HEK293 (cell line): ENCODE measurements at regions not wholly inside any gene's neighbourhood (a gene's known extent, or its start where the extent isn't known, plus 50 kb on each side); places are given as distances from the start of the nearest gene placed in this dataset.

Experiments used
- CTCF ChIA-PET: fragments of 350-600 bp; formaldehyde crosslinking; extraction: SDS; loops from one replicate; lab custom pipeline; 2021; ENCODE audit warnings: antibody characterized with exemption; lab: Yijun Ruan, JAX
- POLR2A ChIA-PET: fragments of 300-600 bp; formaldehyde crosslinking; extraction: SDS; loops from one replicate; lab custom pipeline; 2020; ENCODE audit warnings: antibody characterized with exemption, inconsistent platforms; lab: Yijun Ruan, JAX
- H3K27ac ChIP-seq: fragments of 200-500 bp; sonication (Bioruptor generic); 2 replicates; pipeline ENCODE4 v1.5.1; 2014; ENCODE audit warnings: low read depth, low read length, control low read depth, inconsistent platforms; ENCODE audit errors: extremely low read depth
- H3K36me3 ChIP-seq, 2 experiments: fragments of 200-500 bp in 1 of 2; sonication (Bioruptor generic) in 1 of 2; 1 replicate in 1 of 2; 2 replicates in 1 of 2; pipeline ENCODE4 v1.5.1; 2014 to 2017; ENCODE audit warnings: inconsistent platforms in 2 of 2, low read length in 2 of 2; ENCODE audit not compliant: control insufficient read depth in 2 of 2, insufficient read depth in 1 of 2
- H3K4me1 ChIP-seq: fragments of 200-500 bp; sonication (Bioruptor generic); 2 replicates; pipeline ENCODE4 v1.5.1; 2014; ENCODE audit warnings: mild to moderate bottlenecking, low read length, inconsistent platforms; ENCODE audit not compliant: control insufficient read depth, insufficient read depth
- H3K4me3 ChIP-seq: 2 replicates; pipeline ENCODE4 v1.5.1; 2011; ENCODE audit warnings: low read depth, mild to moderate bottlenecking, control low read depth, low read length, moderate library complexity
- H3K9me3 ChIP-seq: fragments of 200-500 bp; sonication (Bioruptor generic); 2 replicates; pipeline ENCODE4 v1.5.1; 2014; ENCODE audit warnings: low read depth, low read length, inconsistent platforms; ENCODE audit not compliant: control insufficient read depth, insufficient read depth
- FEZF1 ChIP-seq: fragments of 450-650 bp; formaldehyde crosslinking; IDR thresholded peaks from 2 replicates; pipeline ENCODE4 v1.5.1; 2016; ENCODE audit warnings: missing biosample characterization, missing genetic modification characterization
- GFI1B ChIP-seq: fragments of 450-650 bp; formaldehyde crosslinking; IDR thresholded peaks from 2 replicates; pipeline ENCODE4 v1.5.1; 2016; ENCODE audit warnings: missing biosample characterization, missing genetic modification characterization
- GLI4 ChIP-seq: fragments of 450-650 bp; formaldehyde crosslinking; IDR thresholded peaks from 2 replicates; pipeline ENCODE4 v1.5.1; 2016; ENCODE audit warnings: missing biosample characterization, missing genetic modification characterization
- HOXC10 ChIP-seq: sonication (generic); formaldehyde crosslinking; IDR thresholded peaks from 2 replicates; pipeline ENCODE4 v1.8.1; 2023; ENCODE audit warnings: mild to moderate bottlenecking, missing genetic modification reagents
- SCRT2 ChIP-seq: fragments of 450-650 bp; formaldehyde crosslinking; IDR thresholded peaks from 2 replicates; pipeline ENCODE4 v1.5.1; 2016; ENCODE audit warnings: missing biosample characterization, missing genetic modification characterization
- ZBTB8A ChIP-seq: fragments of 450-650 bp; formaldehyde crosslinking; IDR thresholded peaks from 2 replicates; pipeline ENCODE4 v1.5.1; 2016; ENCODE audit warnings: missing biosample characterization, missing genetic modification characterization
- ZFP37 ChIP-seq: fragments of 450-650 bp; formaldehyde crosslinking; IDR thresholded peaks from 2 replicates; pipeline ENCODE4 v1.5.1; 2016; ENCODE audit warnings: missing biosample characterization, missing genetic modification characterization
- ZNF155 ChIP-seq: fragments of 450-650 bp; formaldehyde crosslinking; IDR thresholded peaks from 2 replicates; pipeline ENCODE4 v1.5.1; 2016; ENCODE audit warnings: missing biosample characterization, missing genetic modification characterization
- ZNF324 ChIP-seq: fragments of 450-650 bp; formaldehyde crosslinking; IDR thresholded peaks from 2 replicates; pipeline ENCODE4 v1.5.1; 2016; ENCODE audit warnings: missing biosample characterization, missing genetic modification characterization
- ZNF394 ChIP-seq: fragments of 450-650 bp; formaldehyde crosslinking; IDR thresholded peaks from 2 replicates; pipeline ENCODE4 v1.5.1; 2016; ENCODE audit warnings: missing biosample characterization, missing genetic modification characterization, mild to moderate bottlenecking, moderate library complexity, borderline replicate concordance
- ZNF416 ChIP-seq: fragments of 450-650 bp; formaldehyde crosslinking; IDR thresholded peaks from 2 replicates; pipeline ENCODE4 v1.5.1; 2016; ENCODE audit warnings: missing biosample characterization, missing genetic modification characterization
- ZNF510 ChIP-seq: fragments of 450-650 bp; formaldehyde crosslinking; IDR thresholded peaks from 2 replicates; pipeline ENCODE4 v1.5.1; 2018; ENCODE audit warnings: mild to moderate bottlenecking, missing genetic modification characterization, missing biosample characterization; ENCODE audit not compliant: insufficient replicate concordance
- ZNF529 ChIP-seq: fragments of 450-650 bp; formaldehyde crosslinking; IDR thresholded peaks from 2 replicates; pipeline ENCODE4 v1.5.1; 2017; ENCODE audit warnings: missing genetic modification characterization, missing biosample characterization; ENCODE audit not compliant: insufficient replicate concordance
- ZNF660 ChIP-seq: fragments of 450-650 bp; IDR thresholded peaks from 2 replicates; pipeline ENCODE4 v1.5.1; 2018; ENCODE audit warnings: missing biosample characterization, mild to moderate bottlenecking, missing genetic modification characterization
- ZNF777 ChIP-seq: fragments of 450-650 bp; formaldehyde crosslinking; IDR thresholded peaks from 2 replicates; pipeline ENCODE4 v1.5.1; 2017; ENCODE audit warnings: missing biosample characterization, missing genetic modification characterization, borderline replicate concordance
- TF ChIP-seq, protein P1 (sequence below): fragments of 450-650 bp; formaldehyde crosslinking; IDR thresholded peaks from 2 replicates; pipeline ENCODE4 v1.5.1; 2016; ENCODE audit warnings: missing biosample characterization, missing genetic modification characterization
- TF ChIP-seq, protein P2 (sequence below): fragments of 450-650 bp; formaldehyde crosslinking; IDR thresholded peaks from 2 replicates; pipeline ENCODE4 v1.5.1; 2017; ENCODE audit warnings: missing biosample characterization, mild to moderate bottlenecking, missing genetic modification characterization, moderate library complexity
- TF ChIP-seq, protein P3 (sequence below): fragments of 450-650 bp; formaldehyde crosslinking; conservative IDR thresholded peaks from 2 replicates; pipeline ENCODE4 v1.5.1; 2016; ENCODE audit warnings: low read depth, missing biosample characterization, missing genetic modification characterization
- TF ChIP-seq, protein P4 (sequence below): fragments of 450-650 bp; formaldehyde crosslinking; IDR thresholded peaks from 2 replicates; pipeline ENCODE4 v1.5.1; 2016; ENCODE audit warnings: missing biosample characterization, missing genetic modification characterization

DNA sequence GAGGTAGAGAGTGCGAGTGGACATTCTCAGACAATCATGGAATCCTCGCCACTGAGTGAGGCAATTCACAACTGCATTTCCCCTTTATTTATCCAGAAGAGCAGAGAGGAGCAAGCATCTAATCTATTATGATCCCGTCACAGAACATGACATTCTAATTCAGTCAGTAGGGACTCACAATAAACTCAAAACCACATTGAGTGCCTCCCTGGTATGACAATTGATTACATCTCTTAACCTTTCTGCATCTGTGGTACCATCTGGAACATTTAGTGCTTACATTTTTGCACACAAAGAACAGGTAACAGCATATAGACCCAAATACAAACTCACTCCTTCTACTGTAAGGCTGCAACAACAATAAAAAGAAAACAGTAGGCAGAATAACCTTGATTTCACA, 517.2 kb downstream of the GBE1 start:
- Histone ChIP-seq H3K36me3 (no peaks in the 10 kb centered on the region), H3K27ac (no peak overlapping the region), H3K9me3 (no peaks in the 10 kb centered on the region), H3K4me3 (no peak overlapping the region), H3K4me1 (no peaks in the 10 kb centered on the region)
- TF ChIP-seq, protein P1, sequence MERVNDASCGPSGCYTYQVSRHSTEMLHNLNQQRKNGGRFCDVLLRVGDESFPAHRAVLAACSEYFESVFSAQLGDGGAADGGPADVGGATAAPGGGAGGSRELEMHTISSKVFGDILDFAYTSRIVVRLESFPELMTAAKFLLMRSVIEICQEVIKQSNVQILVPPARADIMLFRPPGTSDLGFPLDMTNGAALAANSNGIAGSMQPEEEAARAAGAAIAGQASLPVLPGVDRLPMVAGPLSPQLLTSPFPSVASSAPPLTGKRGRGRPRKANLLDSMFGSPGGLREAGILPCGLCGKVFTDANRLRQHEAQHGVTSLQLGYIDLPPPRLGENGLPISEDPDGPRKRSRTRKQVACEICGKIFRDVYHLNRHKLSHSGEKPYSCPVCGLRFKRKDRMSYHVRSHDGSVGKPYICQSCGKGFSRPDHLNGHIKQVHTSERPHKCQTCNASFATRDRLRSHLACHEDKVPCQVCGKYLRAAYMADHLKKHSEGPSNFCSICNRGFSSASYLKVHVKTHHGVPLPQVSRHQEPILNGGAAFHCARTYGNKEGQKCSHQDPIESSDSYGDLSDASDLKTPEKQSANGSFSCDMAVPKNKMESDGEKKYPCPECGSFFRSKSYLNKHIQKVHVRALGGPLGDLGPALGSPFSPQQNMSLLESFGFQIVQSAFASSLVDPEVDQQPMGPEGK (tag by site-specific recombination), result no peak
- TF ChIP-seq ZNF416 (tag by site-specific recombination), result no peak
- TF ChIP-seq GFI1B (tag by site-specific recombination), result no peak
- TF ChIP-seq ZNF155 (tag by site-specific recombination), result no peak
- TF ChIP-seq ZBTB8A, result no peak
- TF ChIP-seq FEZF1 (tag by site-specific recombination), result no peak
- TF ChIP-seq, protein P2, sequence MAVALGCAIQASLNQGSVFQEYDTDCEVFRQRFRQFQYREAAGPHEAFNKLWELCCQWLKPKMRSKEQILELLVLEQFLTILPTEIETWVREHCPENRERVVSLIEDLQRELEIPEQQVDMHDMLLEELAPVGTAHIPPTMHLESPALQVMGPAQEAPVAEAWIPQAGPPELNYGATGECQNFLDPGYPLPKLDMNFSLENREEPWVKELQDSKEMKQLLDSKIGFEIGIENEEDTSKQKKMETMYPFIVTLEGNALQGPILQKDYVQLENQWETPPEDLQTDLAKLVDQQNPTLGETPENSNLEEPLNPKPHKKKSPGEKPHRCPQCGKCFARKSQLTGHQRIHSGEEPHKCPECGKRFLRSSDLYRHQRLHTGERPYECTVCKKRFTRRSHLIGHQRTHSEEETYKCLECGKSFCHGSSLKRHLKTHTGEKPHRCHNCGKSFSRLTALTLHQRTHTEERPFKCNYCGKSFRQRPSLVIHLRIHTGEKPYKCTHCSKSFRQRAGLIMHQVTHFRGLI (tag by site-specific recombination), result no peak
- no peak for TF ChIP-seq HOXC10 (CRISPR knock-in tag)
- TF ChIP-seq, protein P3, sequence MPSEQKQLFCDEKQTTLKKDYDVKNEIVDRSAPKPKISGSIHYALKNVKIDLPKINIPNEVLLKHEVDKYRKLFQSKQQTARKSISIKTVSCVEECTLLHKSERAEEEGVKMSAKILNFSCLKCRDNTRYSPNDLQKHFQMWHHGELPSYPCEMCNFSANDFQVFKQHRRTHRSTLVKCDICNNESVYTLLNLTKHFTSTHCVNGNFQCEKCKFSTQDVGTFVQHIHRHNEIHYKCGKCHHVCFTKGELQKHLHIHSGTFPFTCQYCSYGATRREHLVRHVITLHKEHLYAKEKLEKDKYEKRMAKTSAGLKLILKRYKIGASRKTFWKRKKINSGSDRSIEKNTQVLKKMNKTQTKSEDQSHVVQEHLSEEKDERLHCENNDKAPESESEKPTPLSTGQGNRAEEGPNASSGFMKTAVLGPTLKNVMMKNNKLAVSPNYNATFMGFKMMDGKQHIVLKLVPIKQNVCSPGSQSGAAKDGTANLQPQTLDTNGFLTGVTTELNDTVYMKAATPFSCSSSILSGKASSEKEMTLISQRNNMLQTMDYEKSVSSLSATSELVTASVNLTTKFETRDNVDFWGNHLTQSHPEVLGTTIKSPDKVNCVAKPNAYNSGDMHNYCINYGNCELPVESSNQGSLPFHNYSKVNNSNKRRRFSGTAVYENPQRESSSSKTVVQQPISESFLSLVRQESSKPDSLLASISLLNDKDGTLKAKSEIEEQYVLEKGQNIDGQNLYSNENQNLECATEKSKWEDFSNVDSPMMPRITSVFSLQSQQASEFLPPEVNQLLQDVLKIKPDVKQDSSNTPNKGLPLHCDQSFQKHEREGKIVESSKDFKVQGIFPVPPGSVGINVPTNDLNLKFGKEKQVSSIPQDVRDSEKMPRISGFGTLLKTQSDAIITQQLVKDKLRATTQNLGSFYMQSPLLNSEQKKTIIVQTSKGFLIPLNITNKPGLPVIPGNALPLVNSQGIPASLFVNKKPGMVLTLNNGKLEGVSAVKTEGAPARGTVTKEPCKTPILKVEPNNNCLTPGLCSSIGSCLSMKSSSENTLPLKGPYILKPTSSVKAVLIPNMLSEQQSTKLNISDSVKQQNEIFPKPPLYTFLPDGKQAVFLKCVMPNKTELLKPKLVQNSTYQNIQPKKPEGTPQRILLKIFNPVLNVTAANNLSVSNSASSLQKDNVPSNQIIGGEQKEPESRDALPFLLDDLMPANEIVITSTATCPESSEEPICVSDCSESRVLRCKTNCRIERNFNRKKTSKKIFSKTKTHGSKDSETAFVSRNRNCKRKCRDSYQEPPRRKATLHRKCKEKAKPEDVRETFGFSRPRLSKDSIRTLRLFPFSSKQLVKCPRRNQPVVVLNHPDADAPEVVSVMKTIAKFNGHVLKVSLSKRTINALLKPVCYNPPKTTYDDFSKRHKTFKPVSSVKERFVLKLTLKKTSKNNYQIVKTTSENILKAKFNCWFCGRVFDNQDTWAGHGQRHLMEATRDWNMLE (tag by site-specific recombination), result no peak
- TF ChIP-seq, protein P4, sequence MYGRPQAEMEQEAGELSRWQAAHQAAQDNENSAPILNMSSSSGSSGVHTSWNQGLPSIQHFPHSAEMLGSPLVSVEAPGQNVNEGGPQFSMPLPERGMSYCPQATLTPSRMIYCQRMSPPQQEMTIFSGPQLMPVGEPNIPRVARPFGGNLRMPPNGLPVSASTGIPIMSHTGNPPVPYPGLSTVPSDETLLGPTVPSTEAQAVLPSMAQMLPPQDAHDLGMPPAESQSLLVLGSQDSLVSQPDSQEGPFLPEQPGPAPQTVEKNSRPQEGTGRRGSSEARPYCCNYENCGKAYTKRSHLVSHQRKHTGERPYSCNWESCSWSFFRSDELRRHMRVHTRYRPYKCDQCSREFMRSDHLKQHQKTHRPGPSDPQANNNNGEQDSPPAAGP (tag by site-specific recombination), result no peak
- TF ChIP-seq GLI4, result no peak
- TF ChIP-seq ZNF660 (tag by site-specific recombination), result no peak
- no peak for TF ChIP-seq ZNF510
- no peak for TF ChIP-seq ZNF394 (tag by site-specific recombination)
- no peak for TF ChIP-seq ZFP37 (tag by site-specific recombination)
- TF ChIP-seq ZNF777 (tag by site-specific recombination), result no peak
- TF ChIP-seq SCRT2 (tag by site-specific recombination), result no peak
- TF ChIP-seq ZNF529 (tag by site-specific recombination), result no peak
- TF ChIP-seq ZNF324 (tag by site-specific recombination), result no peak
- POLR2A ChIA-PET, result no interaction called here
- CTCF ChIA-PET, result no interaction called here
